AG09309 (cell line): ENCODE measurements at regions not wholly inside any gene's neighbourhood (a gene's known extent, or its start where the extent isn't known, plus 50 kb on each side); places are given as distances from the start of the nearest gene placed in this dataset.

Experiments used
- DNase-seq: peaks from one replicate; pipeline ENCODE4 v3.0.0-alpha.2; 2010; ENCODE audit warnings: low read depth
- H3K4me3 ChIP-seq: 2 replicates; pipeline ENCODE4 v1.5.1; 2011; ENCODE audit warnings: mild to moderate bottlenecking, low read depth, low read length, moderate library complexity; ENCODE audit not compliant: control insufficient read depth
- TF ChIP-seq, protein P1 (sequence below): IDR thresholded peaks from 2 replicates; pipeline ENCODE4 v1.5.1; 2011; ENCODE audit warnings: mild to moderate bottlenecking, low read depth, low read length, inconsistent platforms; ENCODE audit not compliant: insufficient read depth, control insufficient read depth; ENCODE audit errors: missing control alignments

GRCh38 chr16:73997971-73998370, 298.6 kb upstream of the PSMD7 start:
- no peak overlapping the region for H3K4me3 ChIP-seq
- DNase-seq, result no peak
- TF ChIP-seq, protein P1, sequence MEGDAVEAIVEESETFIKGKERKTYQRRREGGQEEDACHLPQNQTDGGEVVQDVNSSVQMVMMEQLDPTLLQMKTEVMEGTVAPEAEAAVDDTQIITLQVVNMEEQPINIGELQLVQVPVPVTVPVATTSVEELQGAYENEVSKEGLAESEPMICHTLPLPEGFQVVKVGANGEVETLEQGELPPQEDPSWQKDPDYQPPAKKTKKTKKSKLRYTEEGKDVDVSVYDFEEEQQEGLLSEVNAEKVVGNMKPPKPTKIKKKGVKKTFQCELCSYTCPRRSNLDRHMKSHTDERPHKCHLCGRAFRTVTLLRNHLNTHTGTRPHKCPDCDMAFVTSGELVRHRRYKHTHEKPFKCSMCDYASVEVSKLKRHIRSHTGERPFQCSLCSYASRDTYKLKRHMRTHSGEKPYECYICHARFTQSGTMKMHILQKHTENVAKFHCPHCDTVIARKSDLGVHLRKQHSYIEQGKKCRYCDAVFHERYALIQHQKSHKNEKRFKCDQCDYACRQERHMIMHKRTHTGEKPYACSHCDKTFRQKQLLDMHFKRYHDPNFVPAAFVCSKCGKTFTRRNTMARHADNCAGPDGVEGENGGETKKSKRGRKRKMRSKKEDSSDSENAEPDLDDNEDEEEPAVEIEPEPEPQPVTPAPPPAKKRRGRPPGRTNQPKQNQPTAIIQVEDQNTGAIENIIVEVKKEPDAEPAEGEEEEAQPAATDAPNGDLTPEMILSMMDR, result no peak

GRCh38 chr16:73997340-73997711, 299.3 kb upstream of the PSMD7 start:
- no peak for DNase-seq
- TF ChIP-seq, protein P1, result no peak
- H3K4me3 ChIP-seq, result no peak overlapping the region

GRCh38 chr16:73996624-73997339, 299.8 kb upstream of the PSMD7 start:
- H3K4me3 ChIP-seq, result no peak overlapping the region
- DNase-seq, result no peak
- TF ChIP-seq, protein P1, result no peak

- H3K4me3 ChIP-seq, result no peak overlapping the region
- DNase-seq, result no peak
- TF ChIP-seq, protein P1, result no peak
Observed at GRCh38 chr16:73993878-73994277, 302.7 kb upstream of the PSMD7 start.

GRCh38 chr16:73978407-73978784, 318.2 kb upstream of the PSMD7 start:
- H3K4me3 ChIP-seq, result no peak overlapping the region
- TF ChIP-seq, protein P1, result no peak
- DNase-seq, result no peak

GRCh38 chr16:73976644-73977043, 320.0 kb upstream of the PSMD7 start:
- TF ChIP-seq, protein P1, result no peak
- no peak for DNase-seq
- H3K4me3 ChIP-seq, result no peak overlapping the region
